Activated naive CD8-positive, alpha-beta T cell treated with anti-CD3 and anti-CD28 coated beads, Interleukin-2, amount 10 ng/mL, durations not matched to agents 7 days and 5 days (primary cell): ENCODE measurements at regions not wholly inside any gene's neighbourhood (a gene's known extent, or its start where the extent isn't known, plus 50 kb on each side); places are given as distances from the start of the nearest gene placed in this dataset.

Experiments used
- ATAC-seq: fragments of 150-1000 bp; cut with Tn5 transposase; one replicate; pipeline ENCODE4 v1.10.0; 2021; ENCODE audit warnings: low read depth, moderate library complexity
- POLR2A ChIA-PET: fragments of 350-600 bp; sonication (Branson Sonifier 250); formaldehyde crosslinking; loops from one replicate; lab custom pipeline; 2021; ENCODE audit warnings: antibody characterized with exemption; lab: Charles Lee
- DNase-seq: peaks from one replicate; pipeline ENCODE4 v3.0.0; 2021
- H3K27ac Mint-ChIP-seq: one replicate; pipeline ENCODE4 v1.8.0; 2022; ENCODE audit warnings: mild to moderate bottlenecking, mixed read lengths
- H3K27me3 Mint-ChIP-seq: one replicate; pipeline ENCODE4 v1.8.0; 2022; ENCODE audit warnings: mild to moderate bottlenecking, moderate library complexity, mixed read lengths
- H3K36me3 Mint-ChIP-seq: one replicate; pipeline ENCODE4 v1.8.0; 2021; ENCODE audit warnings: mild to moderate bottlenecking, mixed read lengths
- H3K4me1 Mint-ChIP-seq: one replicate; pipeline ENCODE4 v1.8.0; 2021; ENCODE audit warnings: mixed read lengths
- H3K4me3 Mint-ChIP-seq: one replicate; pipeline ENCODE4 v1.8.0; 2022; ENCODE audit warnings: mild to moderate bottlenecking, moderate library complexity, mixed read lengths
- H3K9me3 Mint-ChIP-seq: one replicate; pipeline ENCODE4 v1.8.0; 2021; ENCODE audit warnings: mixed read lengths

DNA sequence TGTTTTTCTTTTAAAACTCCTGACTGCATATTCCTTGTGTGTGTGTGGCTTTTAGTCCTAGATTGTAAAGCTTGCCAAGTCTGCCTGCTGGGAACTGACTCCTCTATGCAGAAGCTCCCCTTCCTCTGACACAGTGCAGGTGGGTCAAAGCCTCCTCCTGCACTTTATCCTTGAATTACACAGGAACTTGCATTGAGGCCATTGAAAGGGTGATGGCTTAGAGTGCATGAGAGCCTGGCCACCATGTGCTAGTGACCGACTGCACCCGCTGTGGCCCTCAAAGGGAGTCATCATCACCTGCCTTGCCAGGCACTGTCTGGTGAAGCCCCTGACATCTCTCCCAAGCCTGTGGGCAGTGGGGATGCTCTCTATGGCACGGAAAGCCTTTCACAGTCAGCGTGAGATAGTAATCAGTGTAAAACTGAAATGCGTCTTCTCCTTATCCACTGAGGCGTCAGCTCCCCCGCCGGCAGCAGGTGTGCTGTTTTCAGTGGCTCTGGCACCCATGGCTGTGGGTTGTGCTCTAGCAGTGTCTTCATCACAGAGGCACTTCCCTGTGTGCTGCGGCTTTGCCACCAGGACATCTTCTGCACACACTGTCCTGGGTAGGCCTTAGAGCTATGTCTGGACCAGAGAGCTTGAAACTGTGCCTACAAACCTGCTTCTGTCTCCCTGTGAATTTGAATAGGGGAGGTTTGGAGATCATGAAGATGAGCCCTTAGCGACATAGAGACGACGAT lies 87.9 kb downstream of the THBS2 start:
- H3K36me3 Mint-ChIP-seq: no peaks in the 10 kb centered on the region
- H3K4me3 Mint-ChIP-seq: no peak overlapping the region
- H3K9me3 Mint-ChIP-seq: no peaks in the 10 kb centered on the region
- ATAC-seq (no peak), DNase-seq (no peak)
- H3K27me3 Mint-ChIP-seq: peaks cover 2% of the 10 kb centered on the region
- POLR2A ChIA-PET: no interaction called here
- H3K27ac Mint-ChIP-seq: no peak overlapping the region
- H3K4me1 Mint-ChIP-seq: peaks cover 1% of the 10 kb centered on the region

DNA sequence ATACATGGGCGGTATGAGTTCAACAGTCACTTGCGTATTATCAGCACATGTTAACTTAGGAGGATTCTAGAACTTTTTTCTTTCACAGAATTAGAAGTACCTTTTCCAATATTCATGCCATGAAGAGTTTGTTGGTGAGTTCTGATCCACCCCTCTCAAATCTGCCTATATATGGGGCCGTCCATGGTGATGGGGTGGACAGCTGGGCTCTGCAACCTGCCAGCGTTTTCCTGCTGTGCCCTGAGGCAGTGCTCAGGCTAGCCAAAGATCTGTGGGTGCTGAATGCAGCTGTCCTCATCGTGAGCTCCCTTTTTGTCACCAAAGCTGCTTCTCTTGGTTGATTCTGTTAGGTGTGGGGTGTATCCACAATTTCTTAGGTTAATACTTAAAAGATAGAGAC lies 88.7 kb downstream of the THBS2 start:
- POLR2A ChIA-PET: no interaction called here
- H3K4me3 Mint-ChIP-seq: no peak overlapping the region
- H3K4me1 Mint-ChIP-seq: peaks cover 1% of the 10 kb centered on the region
- H3K9me3 Mint-ChIP-seq: no peaks in the 10 kb centered on the region
- no peak for DNase-seq
- no peak overlapping the region for H3K27ac Mint-ChIP-seq
- H3K36me3 Mint-ChIP-seq: no peaks in the 10 kb centered on the region
- H3K27me3 Mint-ChIP-seq: peaks cover 2% of the 10 kb centered on the region
- no peak for ATAC-seq

DNA sequence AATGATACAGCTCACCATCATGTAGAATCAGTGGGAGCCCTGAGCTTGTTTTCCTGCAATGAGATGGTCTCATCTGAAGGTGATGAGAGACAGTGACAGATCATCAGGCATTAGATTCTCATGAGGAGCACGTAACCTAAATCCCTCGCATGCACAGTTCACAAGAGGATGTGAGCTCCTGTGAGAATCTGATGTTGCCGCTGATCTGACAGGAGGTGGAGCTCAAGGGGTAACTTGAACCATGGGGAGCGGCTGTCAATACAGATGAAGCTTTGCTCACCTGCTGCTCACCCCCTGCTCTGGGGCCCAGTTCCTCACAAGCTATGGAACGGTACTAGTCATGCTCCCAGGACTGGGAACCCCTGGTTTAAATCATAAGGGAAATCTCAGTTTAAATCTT lies 89.2 kb downstream of the THBS2 start:
- no peak for DNase-seq

DNA sequence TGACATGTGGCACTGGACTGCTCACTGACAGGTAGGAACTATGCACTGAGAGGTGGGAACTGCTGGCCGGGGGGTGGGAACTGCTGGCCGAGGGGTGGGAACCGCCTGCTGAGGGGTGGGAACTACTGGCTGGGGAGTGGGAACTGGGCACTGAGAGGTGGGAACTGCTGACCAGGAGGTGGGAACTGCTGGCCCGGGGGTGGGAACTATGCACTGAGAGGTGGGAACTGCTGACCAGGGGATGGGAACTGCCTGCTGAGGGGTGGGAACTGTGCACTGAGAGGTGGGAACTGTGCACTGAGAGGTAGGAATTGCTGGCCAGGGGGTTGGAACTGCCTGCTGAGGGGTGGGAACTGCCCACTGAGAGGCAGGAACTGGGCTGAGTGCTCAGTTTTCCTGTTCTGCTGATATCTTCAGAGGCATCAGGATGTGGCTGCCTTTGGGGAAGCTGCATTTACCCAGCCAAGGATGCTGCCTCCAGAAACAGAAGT lies 90.2 kb downstream of the THBS2 start:
- Mint-ChIP-seq H3K27ac (no peak overlapping the region), H3K27me3 (peaks cover 2% of the 10 kb centered on the region), H3K36me3 (no peaks in the 10 kb centered on the region), H3K4me3 (no peak overlapping the region), H3K9me3 (no peaks in the 10 kb centered on the region), H3K4me1 (peaks cover 1% of the 10 kb centered on the region)
- ATAC-seq (no peak), DNase-seq (no peak)
- POLR2A ChIA-PET: no interaction called here

More for the DNA sequence above, 89.2 kb downstream of the THBS2 start:
- Mint-ChIP-seq H3K4me3 (no peak overlapping the region), H3K4me1 (peaks cover 1% of the 10 kb centered on the region), H3K36me3 (no peaks in the 10 kb centered on the region), H3K9me3 (no peaks in the 10 kb centered on the region), H3K27ac (no peak overlapping the region), H3K27me3 (peaks cover 2% of the 10 kb centered on the region)
- ATAC-seq: no peak
- POLR2A ChIA-PET: no interaction called here

DNA sequence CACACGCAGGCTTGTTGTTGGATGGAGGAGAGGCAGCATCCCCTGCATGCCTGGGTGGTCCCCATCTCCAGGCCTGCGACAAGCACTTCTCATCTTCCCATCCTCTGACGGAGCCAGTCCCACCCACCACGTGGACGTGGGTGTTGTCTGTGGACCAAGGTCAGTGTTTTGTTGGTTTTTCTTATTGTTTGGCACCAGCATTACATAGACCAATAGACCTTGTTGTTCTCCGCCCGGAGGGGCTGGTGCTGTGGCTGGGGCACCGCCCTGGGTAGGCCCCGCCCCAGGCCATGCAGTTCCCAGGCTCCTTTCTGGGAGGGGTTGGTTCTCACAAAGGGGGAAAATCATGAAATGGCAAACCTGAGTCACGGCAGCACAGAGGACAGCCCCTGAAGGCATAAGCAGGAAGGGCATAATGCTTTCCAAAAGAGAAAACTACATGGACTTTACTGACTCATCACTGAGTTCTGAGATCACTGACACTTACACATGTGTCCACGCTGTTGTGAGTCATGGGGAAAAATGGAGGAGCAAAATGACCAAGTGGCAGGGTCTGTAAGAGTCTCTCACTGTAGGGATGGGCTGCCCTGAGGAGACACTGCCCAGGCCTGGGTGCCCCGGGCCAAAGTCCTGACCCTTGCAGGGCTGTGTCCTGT lies 90.8 kb downstream of the THBS2 start:
- H3K27ac Mint-ChIP-seq: no peak overlapping the region
- H3K36me3 Mint-ChIP-seq: no peaks in the 10 kb centered on the region
- POLR2A ChIA-PET: no interaction called here
- H3K4me3 Mint-ChIP-seq: no peak overlapping the region
- H3K27me3 Mint-ChIP-seq: peaks cover 2% of the 10 kb centered on the region
- peaks cover 1% of the 10 kb centered on the region for H3K4me1 Mint-ChIP-seq
- ATAC-seq: no peak
- H3K9me3 Mint-ChIP-seq: no peaks in the 10 kb centered on the region
- no peak for DNase-seq

DNA sequence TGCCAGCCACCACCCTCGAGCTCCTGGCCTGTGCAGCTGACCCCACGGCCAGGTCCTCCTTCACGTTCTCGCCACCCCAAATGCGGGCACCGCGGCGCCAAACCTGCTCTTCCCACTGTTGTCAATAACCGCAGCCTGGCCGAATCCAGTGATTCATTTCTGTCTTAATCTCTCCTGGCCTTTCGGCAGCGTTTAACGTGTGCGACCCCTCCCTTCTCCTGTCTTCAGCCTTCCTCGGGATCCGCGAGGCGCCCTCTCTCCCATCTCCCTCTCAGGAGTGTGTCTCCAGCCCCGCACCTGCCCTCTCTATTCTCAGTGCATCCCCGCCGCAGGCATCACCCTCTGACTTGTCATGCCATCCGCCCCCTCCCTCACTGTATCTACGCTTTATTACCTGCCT lies 91.4 kb downstream of the THBS2 start:
- Mint-ChIP-seq H3K4me3 (no peak overlapping the region), H3K36me3 (no peaks in the 10 kb centered on the region), H3K9me3 (no peaks in the 10 kb centered on the region), H3K27ac (no peak overlapping the region), H3K4me1 (peaks cover 1% of the 10 kb centered on the region), H3K27me3 (peaks cover 2% of the 10 kb centered on the region)
- DNase-seq (no peak), ATAC-seq (no peak)
- POLR2A ChIA-PET: no interaction called here

DNA sequence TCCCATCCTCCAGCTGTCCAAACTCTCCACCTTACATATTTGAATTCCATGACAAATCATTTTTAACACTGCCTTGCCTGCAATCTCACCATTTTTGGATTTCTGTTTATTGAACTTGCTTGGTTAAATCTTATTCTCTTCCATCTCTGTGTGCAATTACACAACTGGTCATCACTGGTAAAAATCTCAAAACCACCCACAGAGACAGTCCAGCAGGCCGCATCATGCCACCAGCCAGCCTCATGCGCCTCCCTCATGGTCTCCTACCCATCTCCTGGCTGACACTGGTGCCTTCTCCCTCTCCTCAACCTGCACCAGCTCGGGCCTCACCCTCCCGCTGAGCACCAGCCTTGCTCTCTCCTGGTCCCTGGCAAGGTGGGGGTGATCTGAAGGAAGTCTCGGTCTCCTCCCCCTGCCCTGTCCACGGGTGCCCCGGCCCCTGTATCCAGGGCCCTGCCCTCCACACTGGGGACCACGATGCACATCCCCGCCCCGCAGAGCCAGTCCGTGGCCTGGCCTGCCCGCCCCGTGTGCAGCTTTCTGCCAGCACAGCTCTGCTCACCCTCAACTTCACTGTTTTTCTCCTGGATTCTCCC lies 92.0 kb downstream of the THBS2 start:
- H3K4me3 Mint-ChIP-seq: no peak overlapping the region
- H3K36me3 Mint-ChIP-seq: no peaks in the 10 kb centered on the region
- H3K27me3 Mint-ChIP-seq: peaks cover 2% of the 10 kb centered on the region
- H3K9me3 Mint-ChIP-seq: no peaks in the 10 kb centered on the region
- ATAC-seq (no peak), DNase-seq (no peak)
- H3K27ac Mint-ChIP-seq: no peak overlapping the region
- POLR2A ChIA-PET: no interaction called here
- H3K4me1 Mint-ChIP-seq: peaks cover 1% of the 10 kb centered on the region

DNA sequence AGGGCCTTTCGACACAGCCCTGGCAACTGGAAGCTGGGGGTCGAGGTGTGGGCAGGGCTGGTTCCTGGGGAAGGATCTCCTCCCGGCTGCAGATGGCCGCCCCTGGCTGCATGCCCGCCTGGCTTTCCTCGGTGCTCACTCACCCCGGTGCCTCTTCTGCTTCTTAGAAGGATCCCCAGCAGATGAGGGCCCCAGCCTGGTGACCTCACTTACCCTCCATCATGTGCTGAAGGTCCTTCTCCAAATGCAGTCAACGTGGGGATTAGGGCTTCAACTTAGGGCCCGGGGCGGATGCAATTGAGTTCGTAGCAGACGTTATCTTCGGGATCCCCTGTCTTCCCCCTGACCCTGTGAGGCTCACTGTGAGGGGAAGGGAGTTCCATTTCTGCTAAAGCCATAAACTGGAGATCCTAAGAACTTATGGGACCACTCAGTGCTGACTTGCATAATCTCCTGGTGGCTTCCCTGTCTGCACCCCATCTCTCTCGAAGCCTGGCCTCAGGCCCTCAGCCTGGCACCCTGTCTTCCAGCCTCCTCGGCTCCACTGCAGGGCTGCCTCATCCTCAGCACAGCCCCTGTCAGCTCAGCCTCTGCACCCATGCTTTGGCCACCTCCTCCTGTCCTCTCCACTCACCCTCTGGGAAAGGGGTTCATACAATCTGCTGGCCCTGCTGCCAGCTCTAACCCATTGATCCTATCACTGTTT lies 92.6 kb downstream of the THBS2 start:
- Mint-ChIP-seq H3K36me3 (no peaks in the 10 kb centered on the region), H3K4me1 (peaks cover 1% of the 10 kb centered on the region), H3K27me3 (peaks cover 2% of the 10 kb centered on the region), H3K9me3 (no peaks in the 10 kb centered on the region), H3K27ac (no peak overlapping the region), H3K4me3 (no peak overlapping the region)
- POLR2A ChIA-PET: no interaction called here
- ATAC-seq (no peak), DNase-seq (no peak)

DNA sequence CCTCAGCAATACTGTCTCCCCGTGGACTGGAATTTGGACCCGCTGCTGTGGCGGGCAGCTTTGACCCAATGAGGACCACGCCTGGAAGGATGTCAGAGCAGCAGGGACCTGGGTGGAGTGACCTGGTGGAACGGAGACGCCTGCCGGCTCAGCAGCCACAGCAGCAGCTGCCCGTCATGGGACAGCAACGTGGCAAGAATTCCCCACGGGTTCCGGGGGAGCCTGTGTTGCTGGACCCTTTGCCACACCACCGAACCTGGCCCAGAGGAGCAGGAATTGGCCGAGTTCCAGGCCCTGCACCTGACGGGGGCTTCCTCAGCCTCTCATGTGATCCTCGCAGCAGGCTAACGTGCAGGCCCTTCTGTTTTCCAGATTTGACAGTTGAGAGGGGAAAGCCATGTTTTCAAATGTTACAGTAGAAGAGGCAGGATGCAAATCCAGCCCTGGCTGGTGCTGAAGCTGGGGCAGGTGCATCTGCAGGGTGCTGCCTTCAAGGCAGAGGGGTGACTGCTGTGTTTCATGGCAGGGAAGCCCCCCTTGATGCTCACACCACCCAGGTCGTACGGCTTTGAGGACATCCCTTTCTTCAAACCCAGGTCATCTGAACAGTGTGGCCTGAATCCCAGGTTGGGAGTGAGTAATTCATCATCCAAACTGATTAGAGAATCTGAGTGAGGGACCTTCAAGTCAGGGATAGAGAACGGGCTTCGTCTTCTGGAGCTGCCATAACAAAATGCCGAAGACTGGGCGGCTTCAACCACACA lies 93.4 kb downstream of the THBS2 start:
- Mint-ChIP-seq H3K27ac (no peak overlapping the region), H3K27me3 (no peaks in the 10 kb centered on the region), H3K36me3 (no peaks in the 10 kb centered on the region), H3K4me3 (no peak overlapping the region), H3K4me1 (peaks cover 1% of the 10 kb centered on the region), H3K9me3 (no peaks in the 10 kb centered on the region)
- ATAC-seq: no peak
- POLR2A ChIA-PET: no interaction called here
- no peak for DNase-seq

DNA sequence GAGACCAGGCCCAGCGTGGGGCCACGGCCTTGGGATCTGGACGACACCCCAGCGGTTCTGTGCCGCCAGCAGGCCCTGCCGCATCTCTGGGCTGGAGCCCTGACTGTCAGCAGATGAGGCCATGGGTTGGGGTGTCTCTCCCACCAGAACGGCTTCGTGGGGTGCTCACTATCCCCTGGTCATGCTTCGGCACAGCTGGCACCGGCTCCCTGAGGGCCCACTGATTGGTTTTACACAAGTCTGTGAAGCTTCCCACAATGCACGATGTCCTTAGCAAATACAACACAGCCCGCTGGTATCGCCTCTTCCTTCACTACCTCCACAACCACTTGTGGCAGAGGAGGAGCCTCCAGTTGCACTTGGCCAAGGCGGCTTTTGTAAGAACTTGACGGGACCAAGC lies 94.3 kb downstream of the THBS2 start:
- no peaks in the 10 kb centered on the region for H3K9me3 Mint-ChIP-seq
- H3K27ac Mint-ChIP-seq: no peak overlapping the region
- H3K36me3 Mint-ChIP-seq: no peaks in the 10 kb centered on the region
- POLR2A ChIA-PET: no interaction called here
- no peak for DNase-seq
- no peaks in the 10 kb centered on the region for H3K27me3 Mint-ChIP-seq
- ATAC-seq: no peak
- peaks cover 1% of the 10 kb centered on the region for H3K4me1 Mint-ChIP-seq
- no peak overlapping the region for H3K4me3 Mint-ChIP-seq

DNA sequence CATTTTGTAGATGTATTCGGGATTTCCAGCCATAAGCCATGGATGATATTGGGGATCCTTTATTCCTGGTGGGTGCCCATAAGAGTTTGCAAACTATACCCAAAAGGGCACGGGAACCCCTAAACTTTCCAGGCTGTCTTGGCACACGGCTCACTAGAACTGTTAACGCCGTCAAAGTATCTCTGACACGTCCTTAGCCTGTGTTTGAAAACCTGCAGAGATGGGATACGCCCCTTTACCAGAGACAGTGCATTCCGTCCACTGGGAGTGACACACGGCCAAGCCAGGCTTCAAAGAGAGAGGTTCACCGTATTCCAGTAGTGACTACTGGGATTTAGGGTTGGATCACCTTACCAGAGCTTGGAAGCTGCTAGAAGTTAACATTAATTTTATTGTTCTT lies 95.0 kb downstream of the THBS2 start:
- no peak overlapping the region for H3K27ac Mint-ChIP-seq
- peaks cover 1% of the 10 kb centered on the region for H3K4me1 Mint-ChIP-seq
- POLR2A ChIA-PET: no interaction called here
- no peaks in the 10 kb centered on the region for H3K36me3 Mint-ChIP-seq
- no peak for ATAC-seq
- DNase-seq: no peak
- no peaks in the 10 kb centered on the region for H3K9me3 Mint-ChIP-seq
- no peaks in the 10 kb centered on the region for H3K27me3 Mint-ChIP-seq
- no peak overlapping the region for H3K4me3 Mint-ChIP-seq

DNA sequence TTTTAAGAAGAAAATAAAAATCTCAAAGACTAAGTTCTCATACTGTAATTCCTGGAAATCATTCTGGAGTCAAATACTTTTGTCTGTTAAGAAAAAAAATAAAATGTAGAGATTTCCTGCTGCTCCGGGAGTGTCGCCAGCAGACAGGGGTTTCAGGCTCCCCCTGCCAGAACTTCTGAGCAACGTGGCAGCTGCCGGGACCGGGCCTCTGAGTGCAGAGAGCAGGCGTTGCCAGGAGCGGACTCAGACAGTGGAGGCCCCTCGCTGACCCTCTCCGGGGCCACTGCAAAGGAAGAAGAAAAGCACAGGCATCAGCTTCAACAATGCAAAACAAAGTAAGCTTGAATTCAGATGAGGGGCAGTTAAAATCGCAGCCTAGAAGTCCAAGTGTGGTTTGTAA lies 95.5 kb downstream of the THBS2 start:
- Mint-ChIP-seq H3K4me1 (no peaks in the 10 kb centered on the region), H3K27me3 (peaks cover 3% of the 10 kb centered on the region), H3K4me3 (no peak overlapping the region), H3K27ac (no peak overlapping the region), H3K9me3 (no peaks in the 10 kb centered on the region), H3K36me3 (no peaks in the 10 kb centered on the region)
- POLR2A ChIA-PET: no interaction called here
- ATAC-seq (no peak), DNase-seq (no peak)
